Activated naive CD8-positive, alpha-beta T cell treated with anti-CD3 and anti-CD28 coated beads for 36 hours (primary cell): ENCODE measurements at regions not wholly inside any gene's neighbourhood (a gene's known extent, or its start where the extent isn't known, plus 50 kb on each side); places are given as distances from the start of the nearest gene placed in this dataset.

ENCODE experiments used
- DNase-seq: peaks from one replicate; pipeline ENCODE4 v3.0.0; 2021
- H3K27ac Mint-ChIP-seq: one replicate; pipeline ENCODE4 v1.8.0; 2022; ENCODE audit warnings: mild to moderate bottlenecking, moderate library complexity, mixed read lengths
- H3K27me3 Mint-ChIP-seq: one replicate; pipeline ENCODE4 v1.8.0; 2022; ENCODE audit warnings: mild to moderate bottlenecking, mixed read lengths
- H3K36me3 Mint-ChIP-seq: one replicate; pipeline ENCODE4 v1.8.0; 2021; ENCODE audit warnings: mild to moderate bottlenecking, mixed read lengths
- H3K4me1 Mint-ChIP-seq: one replicate; pipeline ENCODE4 v1.8.0; 2021; ENCODE audit warnings: mixed read lengths
- H3K4me3 Mint-ChIP-seq: one replicate; pipeline ENCODE4 v1.8.0; 2022; ENCODE audit warnings: mild to moderate bottlenecking, moderate library complexity, mixed read lengths
- H3K9me3 Mint-ChIP-seq: one replicate; pipeline ENCODE4 v1.8.0; 2022; ENCODE audit warnings: mixed read lengths

- Mint-ChIP-seq H3K27me3 (peaks cover 42% of the 10 kb centered on the region), H3K9me3 (no peaks in the 10 kb centered on the region)
- DNase-seq = no peak
These were observed 92.1 kb downstream of the BARX1 start for GRCh38 chr9:93862877-93863545.

GRCh38 chr9:93861736-93862358 is 93.3 kb downstream of the BARX1 start:
- H3K4me3 Mint-ChIP-seq = no peak overlapping the region
- H3K9me3 Mint-ChIP-seq = no peaks in the 10 kb centered on the region
- no peak overlapping the region for H3K27ac Mint-ChIP-seq
- peaks cover 4% of the 10 kb centered on the region for H3K4me1 Mint-ChIP-seq
- H3K27me3 Mint-ChIP-seq = peaks cover 46% of the 10 kb centered on the region
- DNase-seq = no peak
- no peaks in the 10 kb centered on the region for H3K36me3 Mint-ChIP-seq

More at GRCh38 chr9:93862877-93863545, 92.1 kb downstream of the BARX1 start:
- Mint-ChIP-seq H3K27ac (no peak overlapping the region), H3K4me3 (no peak overlapping the region), H3K36me3 (no peaks in the 10 kb centered on the region), H3K4me1 (peaks cover 4% of the 10 kb centered on the region)

GRCh38 chr9:93860694-93861658 is 94.2 kb downstream of the BARX1 start:
- no peaks in the 10 kb centered on the region for H3K36me3 Mint-ChIP-seq
- no peak overlapping the region for H3K4me3 Mint-ChIP-seq
- peaks cover 4% of the 10 kb centered on the region for H3K4me1 Mint-ChIP-seq
- H3K27me3 Mint-ChIP-seq = peaks cover 46% of the 10 kb centered on the region
- H3K27ac Mint-ChIP-seq = no peak overlapping the region
- no peak for DNase-seq
- H3K9me3 Mint-ChIP-seq = no peaks in the 10 kb centered on the region

- peaks cover 2% of the 10 kb centered on the region for H3K9me3 Mint-ChIP-seq
- no peak for DNase-seq
- peaks cover 55% of the 10 kb centered on the region for H3K27me3 Mint-ChIP-seq
- H3K4me3 Mint-ChIP-seq = no peak overlapping the region
- peaks cover 4% of the 10 kb centered on the region for H3K4me1 Mint-ChIP-seq
- H3K36me3 Mint-ChIP-seq = no peaks in the 10 kb centered on the region
- H3K27ac Mint-ChIP-seq = no peak overlapping the region
These were observed 95.5 kb downstream of the BARX1 start for GRCh38 chr9:93859431-93860215.

- peaks cover 4% of the 10 kb centered on the region for H3K4me1 Mint-ChIP-seq
- H3K27me3 Mint-ChIP-seq = peaks cover 62% of the 10 kb centered on the region
- no peak for DNase-seq
- H3K36me3 Mint-ChIP-seq = no peaks in the 10 kb centered on the region
- no peak overlapping the region for H3K4me3 Mint-ChIP-seq
- H3K27ac Mint-ChIP-seq = no peak overlapping the region
- peaks cover 2% of the 10 kb centered on the region for H3K9me3 Mint-ChIP-seq
These were observed 97.6 kb downstream of the BARX1 start for GRCh38 chr9:93857528-93857927.

GRCh38 chr9:93852728-93853127 is 102.4 kb downstream of the BARX1 start:
- no peaks in the 10 kb centered on the region for H3K36me3 Mint-ChIP-seq

GRCh38 chr9:93846349-93846748 is 108.8 kb downstream of the BARX1 start:
- Mint-ChIP-seq H3K4me1 (no peaks in the 10 kb centered on the region), H3K9me3 (peaks cover 5% of the 10 kb centered on the region), H3K27ac (no peak overlapping the region), H3K27me3 (peaks cover 37% of the 10 kb centered on the region), H3K36me3 (no peaks in the 10 kb centered on the region), H3K4me3 (no peak overlapping the region)
- no peak for DNase-seq

More at GRCh38 chr9:93852728-93853127, 102.4 kb downstream of the BARX1 start:
- Mint-ChIP-seq H3K27ac (no peak overlapping the region), H3K4me3 (no peak overlapping the region), H3K4me1 (no peaks in the 10 kb centered on the region), H3K27me3 (peaks cover 27% of the 10 kb centered on the region), H3K9me3 (peaks cover 2% of the 10 kb centered on the region)
- DNase-seq = no peak

GRCh38 chr9:93843396-93843795 is 111.8 kb downstream of the BARX1 start:
- no peak for DNase-seq
- Mint-ChIP-seq H3K27ac (no peak overlapping the region), H3K4me1 (no peaks in the 10 kb centered on the region), H3K9me3 (peaks cover 5% of the 10 kb centered on the region), H3K36me3 (no peaks in the 10 kb centered on the region), H3K27me3 (peaks cover 42% of the 10 kb centered on the region), H3K4me3 (no peak overlapping the region)

GRCh38 chr9:93830606-93831005 is 124.5 kb downstream of the BARX1 start:
- Mint-ChIP-seq H3K9me3 (peaks cover 12% of the 10 kb centered on the region), H3K27ac (no peak overlapping the region), H3K4me1 (peaks cover 6% of the 10 kb centered on the region), H3K27me3 (peaks cover 54% of the 10 kb centered on the region), H3K36me3 (no peaks in the 10 kb centered on the region), H3K4me3 (no peak overlapping the region)
- DNase-seq = no peak

GRCh38 chr9:93830012-93830596 is 125.1 kb downstream of the BARX1 start:
- Mint-ChIP-seq H3K27me3 (peaks cover 52% of the 10 kb centered on the region), H3K4me3 (no peak overlapping the region), H3K9me3 (peaks cover 11% of the 10 kb centered on the region), H3K27ac (no peak overlapping the region), H3K36me3 (no peaks in the 10 kb centered on the region), H3K4me1 (peaks cover 6% of the 10 kb centered on the region)
- DNase-seq = no peak

- Mint-ChIP-seq H3K27ac (no peak overlapping the region), H3K9me3 (peaks cover 8% of the 10 kb centered on the region), H3K4me3 (no peak overlapping the region), H3K36me3 (no peaks in the 10 kb centered on the region), H3K4me1 (peaks cover 6% of the 10 kb centered on the region), H3K27me3 (peaks cover 46% of the 10 kb centered on the region)
- DNase-seq = no peak
These were observed 125.7 kb downstream of the BARX1 start for GRCh38 chr9:93829271-93830011.

GRCh38 chr9:93828331-93829097 is 126.6 kb downstream of the BARX1 start:
- Mint-ChIP-seq H3K4me3 (no peak overlapping the region), H3K9me3 (peaks cover 6% of the 10 kb centered on the region), H3K27me3 (peaks cover 41% of the 10 kb centered on the region), H3K27ac (no peak overlapping the region), H3K36me3 (no peaks in the 10 kb centered on the region), H3K4me1 (peaks cover 6% of the 10 kb centered on the region)
- DNase-seq = no peak
